OCI-LY7 (cell line): ENCODE measurements at regions not wholly inside any gene's neighbourhood (a gene's known extent, or its start where the extent isn't known, plus 50 kb on each side); places are given as distances from the start of the nearest gene placed in this dataset.

Experiments used
- CTCF ChIP-seq: fragments of 200-600 bp; sonication (generic); conservative IDR thresholded peaks from 2 replicates; pipeline ENCODE4 v1.5.1; 2014; ENCODE audit warnings: mild to moderate bottlenecking, antibody characterized with exemption, low read length, moderate library complexity, mixed read lengths
- EZH2phosphoT487 ChIP-seq: fragments of 200-600 bp; sonication (generic); IDR thresholded peaks from 2 replicates; pipeline ENCODE4 v1.6.1; 2018; ENCODE audit warnings: low read depth, borderline replicate concordance, mild to moderate bottlenecking, mixed run types, antibody characterized with exemption, low read length, moderate library complexity, mixed read lengths

- TF ChIP-seq CTCF: no peak
- no peak for TF ChIP-seq EZH2phosphoT487
These were observed 75.7 kb upstream of the ATIC start for GRCh38 chr2:215236131-215236530.
